Upper lobe of left lung (tissue), 4 donors: ENCODE measurements at regions not wholly inside any gene's neighbourhood (a gene's known extent, or its start where the extent isn't known, plus 50 kb on each side); places are given as distances from the start of the nearest gene placed in this dataset.

ENCODE experiments used
- CTCF ChIP-seq, 6 experiments: fragments of 450-650 bp in 4 of 6; fragments of 200-600 bp in 2 of 6; sonication (generic) in 2 of 6; IDR thresholded peaks; one replicate each; pipeline ENCODE4 v1.5.1; 2016 to 2019; ENCODE audit warnings: antibody characterized with exemption in 6 of 6
- EP300 ChIP-seq, 4 donors: sonication (generic); formaldehyde crosslinking; IDR thresholded peaks; one replicate each; pipeline ENCODE4 v1.5.1; 2017; ENCODE audit warnings: antibody characterized with exemption in 4 of 4, control low read depth in 2 of 4
- POLR2A ChIP-seq, 4 donors: fragments of 450-650 bp; IDR thresholded peaks; one replicate each; pipeline ENCODE4 v1.5.1; 2016 to 2017; ENCODE audit warnings: antibody characterized with exemption in 4 of 4, mild to moderate bottlenecking in 2 of 4
- POLR2AphosphoS5 ChIP-seq, 2 donors: sonication (generic); formaldehyde crosslinking; IDR thresholded peaks; one replicate each; pipeline ENCODE4 v1.5.1; 2017; ENCODE audit warnings: antibody characterized with exemption in 2 of 2

GRCh38 chr17:70956726-70957125 lies 787.4 kb downstream of the KCNJ2 start:
- TF ChIP-seq CTCF (IDR thresholded peaks at IDR 0.05), result no peak
- no peak for TF ChIP-seq POLR2A (IDR thresholded peaks at IDR 0.05)
- no peak for TF ChIP-seq POLR2AphosphoS5 (IDR thresholded peaks at IDR 0.05)
- no peak for TF ChIP-seq EP300 (IDR thresholded peaks at IDR 0.05)
